HG02623 (cell line): ENCODE measurements at regions not wholly inside any gene's neighbourhood (a gene's known extent, or its start where the extent isn't known, plus 50 kb on each side); places are given as distances from the start of the nearest gene placed in this dataset.

Experiments
- ATAC-seq: cut with Tn5 transposase; IDR thresholded peaks from one replicate; pipeline ENCODE4 v1.9.1; 2021; ENCODE audit warnings: moderate library complexity; ENCODE audit not compliant: unreplicated experiment

DNA sequence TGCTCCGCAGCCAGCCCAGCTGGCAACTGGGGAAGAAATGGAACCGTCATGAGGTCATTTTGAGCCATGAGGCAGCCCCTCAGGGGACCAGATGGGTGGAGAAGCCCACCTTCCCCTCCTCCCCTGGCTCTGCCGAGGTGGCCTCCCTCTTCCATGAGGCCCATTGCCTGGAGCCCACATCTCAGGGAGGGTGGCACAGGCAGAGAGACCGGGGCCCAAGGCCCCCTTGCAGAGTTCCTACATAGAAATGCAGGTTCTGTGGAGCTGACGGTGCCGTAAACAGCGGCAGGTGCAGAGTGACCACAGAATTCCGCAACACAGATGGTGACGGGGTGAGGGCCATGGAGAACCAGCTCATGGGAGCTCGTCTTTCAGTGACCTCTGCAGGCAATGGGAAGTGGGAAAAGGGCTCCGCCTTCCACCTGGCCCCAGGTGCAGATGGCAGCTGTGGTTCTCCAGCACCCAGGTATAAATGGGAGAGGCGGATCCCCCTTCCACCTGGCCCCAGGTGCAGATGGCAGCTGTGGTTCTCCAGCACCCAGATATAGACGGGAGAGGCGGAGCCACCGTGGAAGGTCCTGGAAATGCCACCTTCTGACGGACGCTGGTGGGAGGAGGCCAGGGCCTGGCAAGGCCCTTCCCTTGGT, 765.4 kb downstream of the BRD1 start:
- no peak for ATAC-seq

DNA sequence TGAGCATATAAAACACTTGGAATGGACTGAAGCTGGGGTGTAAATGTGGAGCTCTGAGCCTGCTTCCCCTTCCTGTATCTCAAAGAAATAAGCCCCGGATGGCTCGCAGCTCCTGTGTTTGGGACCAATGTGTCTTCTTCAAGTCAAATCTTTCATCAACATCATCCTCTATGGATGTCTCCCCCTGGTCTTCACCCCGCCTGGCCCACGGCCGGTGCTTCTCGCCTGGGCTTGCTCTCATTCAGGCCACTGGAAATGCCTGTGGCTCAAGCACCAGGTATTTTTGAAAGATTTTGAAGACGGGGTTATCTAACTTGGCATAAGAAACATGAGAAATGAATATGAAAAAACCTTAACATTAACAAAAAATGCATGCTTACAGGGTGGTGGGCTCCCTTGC, 769.8 kb downstream of the BRD1 start:
- no peak for ATAC-seq

DNA sequence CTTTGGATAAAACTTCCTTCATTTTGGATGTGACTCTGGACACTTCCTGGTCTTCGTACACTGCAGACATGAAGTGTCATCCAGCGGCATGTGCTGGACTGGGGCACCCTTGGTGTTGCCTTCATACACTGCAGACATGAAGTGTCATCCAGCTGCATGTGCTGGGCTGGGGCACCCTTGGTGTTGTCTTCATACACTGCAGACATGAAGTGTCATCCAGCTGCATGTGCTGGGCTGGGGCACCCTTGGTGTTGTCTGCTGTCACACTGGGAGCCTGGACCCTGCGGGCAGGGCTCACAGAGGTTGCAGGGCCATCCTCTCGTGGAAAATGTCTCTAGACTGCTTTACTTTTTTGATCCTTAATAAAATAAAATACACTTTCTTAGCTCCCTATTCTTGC, 771.4 kb downstream of the BRD1 start:
- ATAC-seq = no peak

GRCh38 chr22:49055406-49055805, 772.3 kb downstream of the BRD1 start:
- ATAC-seq = no peak

GRCh38 chr22:49053578-49053977, 774.1 kb downstream of the BRD1 start:
- ATAC-seq = no peak

GRCh38 chr22:49052560-49052959, 775.1 kb downstream of the BRD1 start:
- ATAC-seq = no peak

- no peak for ATAC-seq
These were observed 775.6 kb downstream of the BRD1 start for GRCh38 chr22:49052023-49052538.

DNA sequence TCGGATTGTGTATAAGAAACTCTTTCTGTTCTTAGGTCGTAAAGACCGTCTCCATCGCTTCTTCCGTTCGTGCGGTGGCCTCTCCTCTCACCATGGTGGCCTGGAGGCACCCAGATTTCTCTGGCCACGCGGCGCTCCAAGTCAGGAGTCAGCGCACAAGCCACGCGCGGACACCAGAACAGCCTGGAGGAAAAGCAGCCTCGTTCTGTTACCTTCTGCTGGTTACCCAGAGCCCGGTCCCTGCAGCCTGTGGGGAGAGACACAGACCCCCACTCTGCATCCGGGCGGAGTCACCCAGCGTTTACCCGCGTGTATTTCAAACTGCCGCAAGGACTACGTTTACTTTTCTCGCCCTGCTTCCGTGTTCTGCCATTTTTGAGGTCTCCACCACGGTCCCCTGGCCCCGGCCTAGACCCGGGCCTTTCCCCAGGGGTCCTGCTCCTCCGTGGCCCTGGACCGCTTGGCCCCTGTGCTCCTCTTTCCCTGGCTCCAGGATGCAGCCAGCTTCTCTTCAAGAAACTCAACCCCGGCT, 776.1 kb downstream of the BRD1 start:
- ATAC-seq = no peak

GRCh38 chr22:49049691-49050090, 778.0 kb downstream of the BRD1 start:
- ATAC-seq = no peak

DNA sequence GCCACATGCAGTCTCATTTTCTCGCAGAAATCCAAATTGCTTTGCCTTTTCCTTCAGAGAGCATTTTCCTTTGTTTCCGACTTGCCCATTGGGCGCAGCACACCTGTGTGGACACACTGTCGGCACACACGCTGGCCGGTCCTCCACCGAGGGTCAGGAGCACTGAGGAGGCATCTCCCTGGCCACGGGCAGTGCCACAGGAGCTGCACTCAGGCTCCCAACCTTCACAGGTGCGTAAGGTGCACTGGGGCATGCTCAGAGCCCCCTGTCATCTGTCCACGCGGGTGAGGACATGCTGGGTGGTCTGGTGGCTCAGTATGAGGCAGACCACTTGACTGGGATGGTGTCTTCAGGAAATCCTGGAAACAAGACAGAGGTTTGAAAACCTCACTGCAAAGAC, 779.1 kb downstream of the BRD1 start:
- no peak for ATAC-seq

DNA sequence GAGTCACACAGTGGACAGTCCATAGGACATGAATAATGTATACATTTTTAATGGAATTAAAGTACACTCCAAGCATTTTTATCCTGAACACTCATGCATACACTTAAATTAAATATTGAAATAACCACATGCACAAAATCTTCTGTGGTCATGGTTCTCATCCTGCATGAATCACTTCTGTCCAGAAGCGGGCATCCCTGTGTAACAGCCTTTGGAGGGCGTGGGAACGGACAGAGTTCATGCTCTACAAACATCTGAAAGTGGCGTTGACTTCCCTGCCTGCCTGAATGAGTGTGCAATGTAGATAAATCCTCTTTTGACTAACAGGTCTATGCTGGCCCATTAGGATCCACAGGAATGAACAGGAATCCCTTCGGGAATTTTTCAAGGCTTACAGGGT, 780.2 kb downstream of the BRD1 start:
- ATAC-seq = no peak

DNA sequence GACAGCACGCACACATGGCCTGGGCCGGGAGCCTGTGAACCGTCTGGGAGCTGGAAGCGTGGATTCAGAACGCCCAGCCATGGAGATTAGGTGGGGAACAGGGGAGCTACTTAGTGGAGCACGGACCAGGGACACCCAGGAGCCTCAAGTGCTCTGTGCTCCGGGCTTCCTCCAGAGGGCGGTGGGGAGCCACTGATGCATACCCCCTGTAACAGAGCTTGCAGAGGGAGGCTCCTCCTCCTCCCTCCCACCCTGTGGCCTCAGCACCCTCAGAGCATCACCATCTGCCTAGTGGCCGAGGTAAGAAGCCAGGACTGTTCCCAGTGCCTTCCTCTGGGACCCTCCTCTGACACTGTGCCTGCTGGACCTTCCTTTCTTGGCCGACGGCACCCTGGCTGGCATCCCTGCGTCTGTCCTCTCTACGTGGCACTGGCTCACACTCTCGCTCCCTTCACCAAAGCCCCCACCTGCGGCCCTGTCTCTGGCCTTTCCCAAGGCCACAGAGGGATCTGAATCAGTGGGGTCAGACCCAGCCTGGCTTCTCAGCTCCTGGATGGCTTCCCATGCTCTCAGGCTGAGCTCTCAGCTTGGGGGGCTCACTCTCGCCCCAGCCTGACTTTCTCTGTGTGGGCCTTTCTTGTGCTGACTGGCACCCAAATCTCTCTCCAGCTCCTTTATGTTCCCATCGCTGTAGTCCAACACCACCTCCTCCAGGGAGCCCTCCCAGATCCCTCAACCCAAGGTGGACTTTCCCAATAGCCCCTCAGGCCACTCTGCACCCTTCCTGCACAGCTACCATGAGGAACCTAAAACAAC, 780.9 kb downstream of the BRD1 start:
- ATAC-seq = no peak

- ATAC-seq = no peak
These were observed 781.6 kb downstream of the BRD1 start for GRCh38 chr22:49046000-49046545.

GRCh38 chr22:49045276-49045675, 782.4 kb downstream of the BRD1 start:
- ATAC-seq = no peak

- ATAC-seq = no peak
These were observed 782.9 kb downstream of the BRD1 start for GRCh38 chr22:49044776-49045175.

DNA sequence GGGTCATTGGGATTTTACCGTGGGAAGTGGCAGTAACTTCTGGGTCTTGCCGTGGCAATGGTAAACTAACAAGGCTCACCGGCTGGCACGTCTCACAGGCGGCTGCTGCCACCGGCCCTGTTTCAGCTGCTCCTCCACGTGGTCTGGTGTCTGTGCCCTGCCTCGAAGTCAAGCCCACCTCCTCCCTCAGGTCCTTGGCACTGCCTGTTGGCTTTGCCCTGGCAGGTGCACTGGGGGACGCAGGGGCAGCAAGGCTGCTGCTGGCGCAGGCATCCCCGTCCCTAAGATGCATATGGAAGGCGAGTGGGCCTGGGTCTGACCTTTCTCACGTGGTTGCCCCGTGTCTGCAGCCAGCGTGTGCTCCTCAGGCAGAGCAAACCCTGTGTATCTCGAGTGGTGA, 783.6 kb downstream of the BRD1 start:
- ATAC-seq = no peak

- no peak for ATAC-seq
These were observed 784.5 kb downstream of the BRD1 start for GRCh38 chr22:49042877-49043859.

GRCh38 chr22:49042066-49042465, 785.6 kb downstream of the BRD1 start:
- ATAC-seq = no peak

DNA sequence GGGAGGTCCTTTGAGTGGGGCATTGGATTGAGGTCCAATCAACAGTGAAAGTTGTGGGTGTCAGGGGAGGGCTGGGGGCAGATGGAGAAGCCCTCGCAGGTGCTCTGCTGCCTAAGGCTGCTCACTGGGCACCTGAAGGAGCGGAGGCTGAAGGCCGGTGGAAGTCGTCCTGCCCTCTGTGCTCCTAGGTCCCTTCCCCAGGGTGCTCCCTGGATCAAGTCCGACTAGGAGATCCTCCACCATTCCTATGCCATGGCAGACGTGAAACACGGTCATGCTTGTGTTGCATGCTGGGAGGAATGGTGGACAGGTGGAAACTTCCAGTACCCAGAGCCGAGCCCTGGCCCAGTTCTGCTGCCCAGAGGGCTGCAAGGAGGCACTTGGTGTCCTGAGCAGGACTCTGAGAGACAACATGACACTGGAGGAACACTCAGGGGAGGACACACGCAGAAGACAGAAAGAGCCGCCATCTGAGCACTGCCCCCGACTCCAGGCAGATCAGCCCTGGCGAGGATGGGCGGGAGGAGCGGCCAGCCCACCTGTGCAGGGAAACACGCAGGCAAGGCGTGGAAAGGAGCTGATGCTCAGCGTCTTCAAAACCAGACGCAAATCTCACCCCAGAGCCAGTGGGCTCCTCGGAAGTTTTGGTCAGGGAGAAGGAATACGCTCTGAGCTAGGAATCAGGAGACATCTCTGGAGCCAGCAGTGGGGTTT, 786.8 kb downstream of the BRD1 start:
- ATAC-seq = no peak

DNA sequence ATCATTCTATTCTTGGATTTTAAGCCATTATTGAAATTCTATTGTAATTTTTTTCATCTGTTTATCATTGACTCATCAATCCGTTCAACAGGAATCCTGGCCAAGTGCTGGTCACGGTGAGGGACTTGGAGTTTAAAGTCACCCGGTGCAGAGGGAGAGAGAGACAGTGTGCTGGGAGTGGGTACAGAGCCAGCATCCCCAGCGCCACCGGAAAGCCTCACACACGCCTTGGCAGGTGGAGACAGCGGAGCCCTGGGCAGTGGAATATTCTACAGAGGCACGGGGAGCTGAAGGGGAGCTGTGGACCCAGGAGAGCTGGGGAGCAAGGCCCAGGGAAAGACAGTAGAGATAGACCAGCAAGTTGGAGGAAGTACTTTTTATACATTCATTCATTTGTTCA, 787.6 kb downstream of the BRD1 start:
- ATAC-seq = no peak
